HG02981 (cell line): ENCODE measurements at regions not wholly inside any gene's neighbourhood (a gene's known extent, or its start where the extent isn't known, plus 50 kb on each side); places are given as distances from the start of the nearest gene placed in this dataset.
"Not testable (repeated sequence)": the region's sequence is repeated elsewhere in the genome, so short reads cannot be mapped to it uniquely, and the experiment has no call there.

Experiments used
- ATAC-seq: cut with Tn5 transposase; IDR thresholded peaks from one replicate; pipeline ENCODE4 v1.9.1; 2021; ENCODE audit warnings: mild to moderate bottlenecking, moderate library complexity; ENCODE audit not compliant: unreplicated experiment

DNA sequence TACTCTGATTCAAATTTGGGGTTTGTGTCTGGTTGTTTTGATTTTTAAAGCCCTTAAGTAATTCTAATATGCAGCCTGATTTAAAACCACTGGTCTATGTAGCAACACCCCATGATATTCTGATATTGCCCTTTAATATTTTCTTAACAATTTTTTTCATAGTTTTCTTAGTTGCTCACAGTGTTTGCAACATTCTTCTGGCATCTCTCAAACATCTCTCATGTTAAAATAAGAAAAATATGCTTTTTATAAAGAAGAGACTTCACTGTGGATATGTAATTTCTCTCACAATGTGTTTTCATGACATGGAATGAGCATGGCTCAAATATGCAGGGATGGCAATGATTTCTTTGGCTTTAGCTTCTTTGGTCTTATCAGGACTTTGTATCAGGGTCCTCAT is 183.7 kb downstream of the TAF11L14 start:
- ATAC-seq = no peak

DNA sequence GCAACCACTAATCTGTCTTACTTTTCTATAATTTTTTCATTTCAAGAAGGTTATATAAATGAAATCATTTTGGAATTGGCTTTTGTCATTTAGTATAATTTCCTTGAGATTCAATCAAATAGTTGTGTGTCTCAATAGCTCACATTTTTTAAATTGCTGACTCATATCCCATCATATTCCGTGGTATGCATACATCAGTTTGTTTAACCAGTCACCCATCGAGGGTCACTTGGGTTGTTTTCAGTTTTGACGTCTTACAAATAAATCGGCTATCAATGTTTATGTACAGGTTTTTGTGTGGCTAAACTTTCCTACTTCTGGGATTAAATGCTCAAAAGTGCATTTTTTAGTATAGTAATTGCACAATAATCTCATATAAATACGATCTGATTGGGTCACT is 185.5 kb downstream of the TAF11L14 start:
- ATAC-seq = no peak

DNA sequence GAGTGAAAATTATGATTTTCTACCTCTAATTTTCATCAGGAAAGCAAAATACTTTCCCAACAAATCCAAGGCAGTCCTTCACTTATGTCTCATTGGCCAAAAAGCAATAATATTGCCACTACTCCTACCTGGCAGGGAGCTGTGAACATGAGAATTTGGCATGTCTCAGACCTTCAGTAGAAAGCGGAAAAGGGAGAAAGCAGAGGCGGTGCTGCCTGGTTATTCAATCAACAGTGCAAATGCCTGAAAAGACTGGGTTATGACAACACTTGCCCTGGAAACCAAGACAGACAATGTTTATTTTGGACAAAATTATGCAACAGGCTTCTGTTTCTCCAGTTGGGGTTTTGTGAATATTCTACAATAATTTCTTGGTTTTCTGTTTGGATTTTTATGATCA is 194.4 kb downstream of the TAF11L14 start:
- ATAC-seq = no peak

DNA sequence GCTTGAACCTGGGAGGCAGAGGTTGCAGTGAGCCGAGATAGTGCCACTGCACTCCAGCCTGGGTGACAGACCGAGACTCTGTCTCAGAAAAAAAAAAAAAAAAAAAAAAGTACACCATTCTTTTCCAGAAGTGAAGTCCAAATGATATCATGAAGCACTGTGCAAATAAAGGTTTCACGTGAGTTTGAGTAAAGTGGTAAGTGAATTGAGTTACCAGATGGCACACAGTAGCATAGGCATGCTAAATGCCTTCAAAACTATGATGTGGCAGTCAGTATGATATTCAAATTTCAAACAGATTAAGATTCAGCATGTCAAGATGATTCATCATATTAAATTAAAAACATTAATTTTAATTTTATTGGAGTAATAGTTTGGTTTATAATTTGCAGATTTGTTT is 195.2 kb downstream of the TAF11L14 start:
- ATAC-seq = no peak

DNA sequence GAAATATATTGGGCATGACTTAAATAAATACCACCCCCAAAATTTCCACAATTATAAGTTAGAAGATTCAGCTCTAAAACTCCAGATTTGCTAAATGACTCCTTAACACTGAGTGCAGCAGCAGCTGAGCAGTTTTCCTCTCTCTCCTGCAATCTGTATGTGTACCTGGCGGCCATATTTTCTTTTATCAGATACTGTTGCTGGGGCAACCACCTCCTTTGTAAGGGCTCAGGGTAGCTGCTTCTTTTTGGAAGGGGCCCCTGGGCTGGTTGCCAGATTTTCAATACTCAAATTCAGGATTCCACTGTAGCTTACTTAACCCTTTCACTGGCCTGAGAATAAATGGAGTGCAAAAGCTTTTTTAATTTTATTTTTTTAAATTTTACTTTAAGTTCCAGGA is 197.0 kb downstream of the TAF11L14 start:
- ATAC-seq = no peak

DNA sequence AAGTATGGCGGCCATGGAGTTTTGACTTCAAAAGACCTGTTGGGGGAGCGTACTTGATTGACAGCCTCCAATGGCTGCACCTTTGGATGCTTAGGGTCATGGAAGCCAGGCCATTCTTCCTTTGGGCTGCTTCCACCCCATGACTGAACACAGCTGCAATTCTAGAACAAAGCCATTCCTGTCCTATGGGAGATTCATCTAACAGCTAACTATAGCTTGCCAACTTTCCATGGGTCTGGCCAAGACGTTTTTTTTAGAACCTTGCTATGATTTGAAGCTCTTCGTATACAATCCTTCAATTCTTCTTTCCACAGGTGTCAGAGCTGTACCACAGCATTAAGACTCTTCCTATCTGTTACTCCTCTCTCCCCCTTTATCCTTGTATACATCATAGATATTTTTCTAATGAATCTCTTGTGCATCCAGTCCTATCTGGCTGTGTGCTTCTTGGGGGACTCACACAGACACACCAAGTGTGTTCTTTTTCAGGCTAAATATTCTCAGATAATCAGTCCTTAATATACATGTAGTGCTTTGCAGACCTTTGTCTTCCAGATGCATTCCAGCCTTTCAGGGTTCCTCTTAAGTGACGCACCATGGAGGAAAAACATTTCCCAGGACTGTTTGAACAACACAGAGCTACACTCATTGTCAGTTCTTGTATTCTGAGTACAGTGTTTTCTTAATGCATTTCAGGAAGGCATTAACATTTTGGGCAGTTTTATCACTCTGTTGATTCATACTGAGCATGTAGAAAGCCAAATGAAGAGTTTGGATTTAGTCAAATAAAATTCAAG is 198.9 kb downstream of the TAF11L14 start:
- no peak for ATAC-seq

DNA sequence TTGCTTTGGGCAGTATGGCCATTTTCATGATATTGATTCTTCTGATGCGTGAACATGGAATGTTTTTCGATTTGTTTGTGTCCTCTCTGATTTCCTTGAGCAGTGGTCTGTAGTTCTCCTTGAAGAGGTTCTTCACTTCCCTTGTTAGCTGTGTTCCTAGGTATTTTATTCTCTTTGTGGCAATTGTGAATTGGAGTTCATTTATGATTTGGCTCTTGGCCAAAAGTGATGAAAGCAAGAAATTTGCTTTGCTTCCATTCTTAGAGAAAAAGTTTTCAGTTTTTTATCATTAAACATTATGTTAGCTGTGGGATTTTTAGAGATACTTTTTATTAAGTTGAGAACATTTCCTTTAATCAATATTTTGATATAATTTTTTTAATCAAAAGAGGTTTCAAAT is 203.5 kb downstream of the TAF11L14 start:
- no peak for ATAC-seq

DNA sequence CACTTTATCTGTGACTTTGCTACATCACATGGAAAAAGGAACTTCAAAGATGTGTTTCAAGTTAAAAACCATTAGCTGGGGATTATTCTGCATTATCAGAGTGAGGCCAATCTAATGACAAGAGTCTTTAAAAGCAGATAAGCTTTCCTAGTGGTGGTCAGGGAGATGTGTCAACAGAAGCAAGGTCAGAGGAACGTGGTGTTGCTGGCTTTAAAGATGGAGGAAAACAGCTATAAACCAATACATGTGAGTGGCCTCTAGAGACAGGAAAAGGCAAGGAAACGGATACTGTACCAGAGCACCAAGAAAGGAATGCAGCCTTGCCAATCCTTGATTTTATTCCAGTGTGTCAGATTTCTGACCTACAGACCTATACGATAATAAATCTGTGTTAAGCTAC is 204.2 kb downstream of the TAF11L14 start:
- ATAC-seq = no peak

DNA sequence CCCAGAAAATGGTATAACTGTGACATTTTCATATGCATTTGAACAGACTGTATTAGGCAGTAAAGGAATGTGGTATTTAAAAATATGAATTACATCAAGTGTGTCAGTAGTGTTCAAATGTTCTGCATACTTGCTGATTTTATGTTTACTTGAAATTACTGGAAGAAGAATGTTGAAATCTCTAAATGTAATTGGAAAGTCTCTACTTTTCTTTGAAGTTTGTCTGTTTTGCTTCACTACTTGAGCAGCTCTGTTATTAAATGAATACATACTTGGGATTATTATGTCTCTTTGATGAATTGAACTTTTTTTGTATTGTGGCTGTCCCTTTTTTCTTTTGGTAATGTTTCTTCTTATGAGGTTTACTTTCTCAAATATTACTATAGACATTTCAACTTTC is 205.6 kb downstream of the TAF11L14 start:
- no peak for ATAC-seq

DNA sequence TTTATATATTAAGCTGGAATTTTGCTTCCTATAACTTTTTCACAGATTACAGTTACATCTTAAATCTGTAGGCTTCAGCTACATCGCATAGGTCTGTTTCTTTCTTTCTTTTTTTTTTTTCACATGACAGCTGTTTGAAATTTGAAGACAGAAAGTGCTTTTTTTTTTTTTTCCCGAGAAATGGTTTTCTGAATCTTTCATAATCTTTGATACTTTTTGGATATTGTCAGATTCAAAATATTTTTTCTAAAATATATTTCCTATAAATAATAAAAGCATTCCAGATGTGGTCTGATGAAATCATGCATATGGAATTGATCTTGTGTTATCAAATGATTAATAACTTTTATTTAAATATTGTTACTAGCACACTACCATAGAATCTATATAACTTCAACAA is 212.2 kb downstream of the TAF11L14 start:
- no peak for ATAC-seq

DNA sequence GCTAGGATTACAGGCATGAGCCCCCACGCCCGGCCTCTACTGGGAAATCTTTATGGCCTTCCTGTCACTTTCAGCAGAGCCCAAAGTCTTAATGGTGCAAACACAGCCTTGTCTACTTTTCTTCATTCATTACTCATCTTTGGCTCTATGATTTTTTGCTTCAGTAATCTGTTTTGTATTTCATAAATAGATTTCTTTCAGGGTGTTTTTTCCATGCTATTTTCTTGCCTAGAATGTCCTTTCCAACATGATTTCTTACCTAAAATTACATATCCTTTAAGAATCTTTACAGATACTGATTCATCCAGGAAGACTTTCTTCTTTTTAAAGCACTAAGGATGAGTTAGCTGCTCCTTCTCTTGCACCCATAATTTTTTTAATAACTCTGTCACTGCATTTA is 213.0 kb downstream of the TAF11L14 start:
- ATAC-seq = no peak

DNA sequence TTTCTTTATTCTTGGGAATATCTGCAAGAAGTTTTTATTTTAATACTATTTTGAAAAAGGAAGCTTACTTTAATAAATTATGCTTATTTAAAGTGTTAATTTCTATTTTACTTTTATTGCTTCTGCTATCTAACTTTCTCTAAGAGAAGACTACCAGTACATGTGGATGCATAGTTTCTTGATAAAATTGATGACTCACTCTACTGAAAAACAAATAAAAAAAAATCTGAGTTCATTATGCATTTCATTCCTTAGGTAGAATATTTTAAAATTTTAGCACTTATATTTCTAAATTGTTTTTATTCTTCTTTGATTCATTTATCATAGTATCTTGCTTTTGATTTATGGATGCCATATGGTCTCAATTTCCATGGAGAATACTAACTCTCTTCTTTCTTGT is 217.9 kb downstream of the TAF11L14 start:
- ATAC-seq = no peak

DNA sequence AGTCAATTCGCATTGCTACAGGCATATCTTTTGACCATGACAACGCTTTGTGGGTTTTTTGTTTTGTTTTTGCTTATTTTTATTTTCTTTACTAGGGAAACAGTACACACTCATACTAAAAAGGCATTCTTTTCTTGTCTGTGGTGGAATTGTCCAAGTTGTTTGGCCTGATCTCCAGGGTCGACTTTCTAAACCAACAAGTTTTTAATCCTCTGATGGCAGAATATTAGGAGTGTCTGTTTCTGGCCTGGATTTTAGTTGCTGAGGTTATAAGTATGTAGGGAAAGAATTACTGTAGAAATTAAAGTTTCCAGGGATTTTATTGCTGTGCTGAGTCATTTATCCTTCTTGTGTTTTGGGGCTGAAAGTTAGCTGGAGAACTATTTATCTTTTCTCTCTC is 218.5 kb downstream of the TAF11L14 start:
- ATAC-seq = no peak

DNA sequence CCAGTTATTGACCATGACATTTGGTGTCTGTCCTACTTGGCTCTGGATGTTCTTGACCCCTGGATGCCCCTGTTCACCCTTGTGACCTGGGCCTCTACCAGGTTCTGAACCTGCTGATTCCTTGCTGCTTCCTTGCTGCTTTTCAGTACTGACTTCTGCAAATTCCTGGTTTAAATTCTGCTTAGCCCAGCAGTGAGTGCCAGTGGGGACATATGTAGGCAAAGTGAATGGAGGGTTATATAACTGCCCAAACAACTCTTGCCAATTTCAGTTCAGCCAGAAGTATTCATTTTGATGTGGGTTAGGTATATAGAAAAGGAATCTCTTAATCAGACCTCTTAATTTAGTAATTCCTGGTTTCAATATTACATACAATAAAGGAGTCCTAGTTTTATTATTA is 220.6 kb downstream of the TAF11L14 start:
- no peak for ATAC-seq

DNA sequence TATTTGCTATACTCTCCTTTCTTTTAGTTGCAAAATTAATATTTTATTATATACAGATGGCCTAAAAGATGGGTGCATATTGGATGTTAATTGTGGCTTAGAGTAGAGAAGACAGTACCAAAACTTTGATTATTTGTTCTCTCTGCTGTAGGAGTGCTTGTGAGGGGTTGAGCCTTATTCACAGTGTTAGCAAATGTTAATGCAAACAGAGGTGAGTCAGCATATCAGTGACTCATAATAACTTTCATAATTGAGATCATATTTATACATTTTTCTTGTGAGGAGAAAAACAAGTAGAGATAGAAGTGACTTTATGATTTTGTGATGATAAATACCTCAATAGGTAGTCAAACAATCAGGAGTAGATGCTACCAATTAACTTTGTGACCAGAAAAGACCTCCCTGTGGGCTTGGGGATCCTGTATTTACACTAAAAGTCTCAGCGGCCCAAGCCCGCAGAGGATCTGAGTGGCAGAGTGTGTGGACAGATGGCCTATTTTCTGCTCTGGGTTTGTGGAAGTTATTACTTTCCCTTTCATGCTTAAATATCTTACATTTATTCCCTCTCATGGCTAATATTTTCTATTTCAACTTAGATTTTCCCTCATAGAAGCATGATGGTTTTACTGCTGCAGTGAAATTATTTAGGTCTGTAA is 226.5 kb downstream of the TAF11L14 start:
- no peak for ATAC-seq

DNA sequence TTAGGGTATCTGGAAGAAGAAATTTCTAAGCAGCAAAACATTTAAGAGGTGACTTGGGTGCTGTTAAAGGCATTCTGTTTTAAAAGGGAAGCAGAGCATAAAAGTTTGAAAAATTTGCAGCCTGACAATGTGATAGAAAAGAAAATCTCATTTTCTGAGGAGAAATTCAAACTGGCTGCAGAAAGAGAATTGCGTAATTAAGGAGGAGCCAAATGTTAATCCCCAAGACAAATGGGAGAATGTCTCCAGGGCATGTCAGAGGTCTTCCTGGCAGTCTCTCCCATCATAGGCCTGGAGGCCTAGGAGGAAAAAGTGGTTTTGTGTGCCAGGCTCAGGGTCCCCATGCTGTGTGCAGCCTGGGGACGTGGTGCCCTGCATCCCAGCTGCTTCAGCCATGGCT is 230.6 kb downstream of the TAF11L14 start:
- not testable (repeated sequence) for ATAC-seq

DNA sequence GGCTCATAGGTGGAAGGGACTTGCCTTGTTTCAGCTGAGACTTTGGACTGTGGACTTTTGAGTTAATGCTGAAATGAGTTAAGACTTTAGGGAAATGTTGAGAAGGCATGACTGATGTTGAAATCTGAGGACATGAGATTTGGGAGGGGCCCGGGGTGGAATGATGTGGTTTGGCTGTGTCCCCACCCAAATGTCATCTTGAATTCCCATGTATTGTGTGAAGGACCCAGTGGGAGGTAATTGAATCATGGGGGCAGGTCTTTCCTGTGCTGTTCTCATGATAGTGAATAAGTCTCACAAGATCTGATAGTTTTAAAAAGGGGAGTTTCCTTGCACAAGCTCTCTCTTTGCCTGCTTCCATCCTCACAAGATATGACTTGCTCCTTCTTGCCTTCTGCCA is 231.7 kb downstream of the TAF11L14 start:
- not testable (repeated sequence) for ATAC-seq

DNA sequence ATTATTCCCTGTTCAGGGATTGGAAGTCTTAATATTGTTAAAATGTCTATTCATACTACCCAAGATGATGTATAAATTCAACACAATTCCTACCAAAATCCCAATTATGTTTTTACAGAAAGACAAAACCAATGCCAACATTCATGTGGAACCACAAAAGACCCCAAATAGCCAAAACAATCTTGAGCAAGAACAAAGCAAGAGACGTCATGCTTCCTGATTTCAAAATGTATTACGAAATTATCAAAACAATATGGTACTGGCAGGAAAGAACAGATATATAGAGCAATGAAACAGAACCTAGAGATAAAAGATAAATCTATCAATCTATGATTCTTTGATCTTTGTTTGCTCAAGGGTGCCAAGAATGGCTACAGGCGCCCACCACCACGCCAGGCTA is 237.9 kb downstream of the TAF11L14 start:
- ATAC-seq = no peak

DNA sequence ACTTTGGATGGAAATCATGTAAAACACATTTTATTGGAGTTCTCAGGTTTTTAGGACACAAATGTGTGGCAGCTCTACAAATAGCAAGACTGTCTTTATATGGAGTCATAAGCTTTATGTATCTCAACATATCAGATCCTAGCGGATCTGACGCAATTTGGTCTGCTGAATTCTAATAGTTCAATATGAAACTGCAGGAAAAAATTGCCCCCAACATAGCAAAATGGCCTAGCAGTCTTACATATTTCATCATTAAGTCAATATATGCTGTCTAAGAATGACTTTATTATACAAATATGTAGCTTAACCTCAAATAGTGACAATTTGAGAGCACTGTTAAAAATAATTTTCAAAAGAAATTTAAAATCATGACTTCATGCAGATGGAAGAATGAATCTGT is 244.3 kb downstream of the TAF11L14 start:
- no peak for ATAC-seq

DNA sequence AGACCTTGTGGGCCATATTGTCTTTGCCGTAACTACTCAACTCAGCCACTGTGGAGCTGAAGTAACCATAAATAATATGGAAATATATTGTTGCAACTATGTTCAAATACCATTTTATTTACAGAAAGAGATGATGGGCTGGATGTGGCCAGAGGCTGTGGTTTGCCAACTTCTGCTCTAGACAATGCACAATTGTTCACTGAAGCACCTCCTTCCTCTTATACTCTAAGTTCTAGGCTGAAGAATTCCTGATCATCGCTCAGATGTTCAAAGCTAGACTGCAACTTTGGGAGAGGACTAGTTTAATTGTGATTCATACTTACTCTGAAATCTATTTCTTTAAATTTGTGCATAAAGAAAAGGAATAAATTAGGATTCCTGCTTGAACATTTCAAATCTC is 245.0 kb downstream of the TAF11L14 start:
- ATAC-seq = no peak

DNA sequence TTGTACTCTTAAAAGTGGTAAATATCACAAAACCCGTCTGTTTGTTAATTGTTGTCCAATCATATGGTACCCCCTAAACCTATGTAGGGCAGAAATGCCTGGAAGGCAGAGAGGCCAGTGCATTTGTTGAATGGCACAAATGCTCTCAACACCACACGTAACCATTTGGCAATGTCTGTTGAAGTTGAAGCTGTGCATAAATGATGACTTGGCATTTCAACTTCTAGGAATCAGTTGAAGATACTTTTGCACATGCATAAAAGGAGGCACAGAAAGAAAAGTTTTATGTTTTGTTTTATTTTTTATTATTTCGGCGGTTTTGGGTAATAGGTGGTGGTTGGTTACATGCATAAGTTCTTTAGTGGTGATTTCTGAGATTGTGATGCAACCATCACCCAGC is 246.6 kb downstream of the TAF11L14 start:
- ATAC-seq = no peak

DNA sequence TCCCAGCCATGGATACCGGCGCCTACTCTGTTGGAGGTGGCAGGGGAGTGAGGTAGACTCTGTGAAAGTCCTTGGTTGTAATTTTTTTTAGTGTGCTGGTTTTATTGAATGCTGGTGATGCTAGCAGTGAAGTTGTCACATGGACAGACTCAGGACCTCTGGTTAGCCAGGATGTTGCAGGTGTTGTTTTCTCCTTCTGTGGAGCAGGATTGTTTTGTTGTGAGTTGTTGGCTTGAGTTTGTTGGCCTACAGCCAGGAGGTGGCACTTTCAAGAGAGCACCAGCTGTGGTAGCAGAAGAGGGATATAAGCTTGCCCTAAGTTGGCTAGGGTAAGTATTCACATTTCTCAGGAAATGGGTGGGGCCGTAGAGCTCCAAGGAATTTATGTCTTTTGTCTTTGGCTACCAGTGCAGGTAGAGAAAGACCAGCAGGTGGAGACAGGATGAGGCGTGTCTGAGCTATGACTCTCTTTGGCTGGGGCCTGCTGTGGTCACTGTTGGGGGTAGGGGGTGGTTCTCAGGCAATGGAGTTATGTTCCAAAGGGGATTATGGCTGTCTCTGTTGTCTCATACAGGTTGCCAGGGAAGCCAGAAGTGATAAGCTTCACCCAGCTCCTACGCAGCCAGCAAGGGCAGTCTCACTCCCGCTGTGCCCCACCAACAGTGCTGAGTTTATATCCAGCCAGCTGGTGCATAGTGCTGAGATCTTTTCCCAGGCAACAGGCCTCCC is 248.7 kb downstream of the TAF11L14 start:
- no peak for ATAC-seq
